Activated gamma-delta T cell treated with Interleukin-2 at 50 U/mL for 16 hours (primary cell): ENCODE measurements at regions not wholly inside any gene's neighbourhood (a gene's known extent, or its start where the extent isn't known, plus 50 kb on each side); places are given as distances from the start of the nearest gene placed in this dataset.

ENCODE experiments used
- DNase-seq: peaks from one replicate; pipeline ENCODE4 v3.0.0-alpha.2; 2020

GRCh38 chr3:66751842-66752241, 246.3 kb upstream of the KBTBD8 start:
- no peak for DNase-seq

- no peak for DNase-seq
These were observed 244.4 kb upstream of the KBTBD8 start for GRCh38 chr3:66753670-66754069.

- DNase-seq: no peak
These were observed 243.5 kb upstream of the KBTBD8 start for GRCh38 chr3:66754613-66755012.

DNA sequence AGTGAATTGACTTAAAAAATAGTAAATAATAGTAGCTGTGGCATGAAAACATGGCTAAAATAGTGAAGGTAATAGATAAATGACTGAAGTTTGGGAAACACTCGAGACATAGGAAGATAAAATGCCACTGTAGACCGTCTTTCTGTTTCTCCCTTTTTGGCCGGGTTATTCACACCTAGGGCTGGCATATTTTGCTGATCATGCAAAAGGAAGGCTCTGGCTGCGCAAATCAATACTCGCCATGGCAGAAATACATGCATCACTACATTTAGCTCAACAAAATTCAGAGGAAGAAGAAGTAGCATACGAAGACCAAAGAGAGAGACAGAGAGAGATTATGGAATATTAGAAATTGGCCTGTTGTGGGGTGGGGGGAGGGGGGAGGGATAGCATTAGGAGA, 242.2 kb upstream of the KBTBD8 start:
- no peak for DNase-seq

- no peak for DNase-seq
These were observed 241.6 kb upstream of the KBTBD8 start for GRCh38 chr3:66756468-66757036.

DNA sequence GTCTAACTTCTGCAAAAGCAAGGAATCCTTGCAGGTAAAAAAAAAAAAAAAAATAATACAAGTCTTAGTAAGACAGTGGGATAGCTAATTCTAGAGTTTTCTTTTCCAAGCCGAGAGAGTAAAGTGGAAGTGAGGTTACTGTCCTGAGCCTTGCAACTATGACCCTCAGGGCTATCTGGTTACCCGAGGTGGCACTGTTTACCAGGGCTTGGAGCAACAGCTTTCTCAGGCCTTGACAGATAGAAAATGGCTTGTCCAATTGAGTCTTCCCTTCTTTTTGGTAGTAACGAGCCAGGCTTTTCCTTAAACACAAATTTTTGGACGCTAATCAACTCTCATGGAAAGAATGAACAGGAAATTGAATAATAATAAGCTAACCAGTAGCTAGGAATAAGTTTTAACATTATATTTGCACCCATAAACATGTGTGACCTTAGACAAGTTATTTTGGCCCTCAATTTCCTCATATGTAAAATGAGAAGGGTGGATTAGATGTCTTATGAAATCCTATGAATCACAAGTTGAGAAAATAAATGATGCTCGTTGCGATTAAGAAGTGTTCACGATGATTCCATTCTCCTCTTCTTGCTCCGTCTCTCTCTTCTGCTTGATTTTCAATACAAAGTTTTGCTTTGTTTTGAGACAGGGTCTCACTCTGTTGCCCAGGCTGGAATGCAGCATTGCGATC, 236.9 kb upstream of the KBTBD8 start:
- no peak for DNase-seq

- no peak for DNase-seq
These were observed 235.0 kb upstream of the KBTBD8 start for GRCh38 chr3:66762916-66763693.

DNA sequence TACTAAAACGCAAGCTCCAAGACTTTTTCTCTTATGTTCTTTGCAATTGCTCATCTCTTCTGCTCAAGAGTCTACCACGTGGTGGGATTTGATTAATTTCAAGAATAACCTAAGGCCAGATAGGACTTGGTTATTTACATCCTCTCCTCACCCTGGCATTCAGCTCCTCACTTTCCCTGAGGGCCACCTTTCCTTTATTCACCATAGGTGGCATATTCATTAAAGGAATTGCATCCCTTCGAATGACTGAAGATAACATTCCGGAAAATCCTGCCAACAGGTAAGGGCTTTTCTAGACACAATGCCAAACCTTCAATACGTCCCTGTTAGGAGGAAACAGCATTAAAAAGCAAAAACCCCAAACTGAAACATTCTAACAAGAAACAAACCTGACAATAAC, 220.0 kb upstream of the KBTBD8 start:
- no peak for DNase-seq

- no peak for DNase-seq
These were observed 219.3 kb upstream of the KBTBD8 start for GRCh38 chr3:66778777-66779176.

DNA sequence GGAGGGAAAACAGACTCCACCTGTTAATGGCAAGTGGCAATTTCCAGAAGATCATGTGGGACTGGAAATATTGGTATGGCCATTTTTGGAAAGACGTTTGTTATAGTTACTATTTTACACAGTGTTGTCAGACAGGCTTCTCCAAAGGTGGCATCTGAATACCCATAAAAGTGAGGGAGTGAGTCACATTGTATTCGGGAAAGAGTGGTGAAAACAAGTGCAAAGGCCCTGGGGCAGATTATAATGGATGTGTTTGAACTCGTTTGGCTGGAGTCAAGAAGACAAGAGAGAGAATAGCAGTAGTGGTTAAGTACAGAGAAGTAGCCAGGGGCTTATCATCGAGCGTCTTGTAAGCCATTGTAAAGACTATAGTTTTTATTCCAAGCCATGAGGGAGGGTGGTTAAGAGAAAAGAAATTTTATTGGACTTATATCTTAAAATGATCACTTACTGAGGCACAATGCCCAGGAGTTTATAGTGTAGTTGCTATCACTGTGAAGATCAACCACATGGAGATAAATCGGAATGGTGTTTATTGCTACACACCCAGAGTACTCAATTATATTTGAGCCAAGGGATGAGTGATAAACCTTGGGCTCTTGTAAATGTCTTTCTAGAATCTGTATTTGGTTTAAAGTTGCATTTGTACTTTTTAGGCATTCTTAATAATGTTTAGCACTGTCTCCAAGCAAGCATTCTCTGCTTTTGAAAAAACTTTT, 212.8 kb upstream of the KBTBD8 start:
- DNase-seq: no peak

- DNase-seq: no peak
These were observed 208.4 kb upstream of the KBTBD8 start for GRCh38 chr3:66789580-66790237.

DNA sequence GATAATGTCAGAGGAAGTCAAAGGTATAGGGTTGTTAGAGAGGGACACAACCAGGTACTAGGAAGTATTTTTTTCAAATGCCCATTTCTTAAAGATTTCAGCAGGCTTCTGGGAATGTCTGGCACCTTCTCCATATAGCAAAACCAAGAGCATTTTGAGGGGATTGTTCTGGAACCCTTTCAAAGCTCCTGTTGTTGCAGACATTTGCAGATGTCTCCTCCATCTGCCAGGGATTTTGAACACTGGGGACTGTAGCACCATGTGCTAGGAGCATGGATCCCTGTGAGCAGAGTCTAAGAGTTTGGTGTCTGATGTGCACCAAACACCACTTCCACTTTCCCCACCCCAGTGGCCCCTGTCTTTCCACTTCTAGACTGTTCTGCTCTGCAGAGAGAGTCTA, 206.0 kb upstream of the KBTBD8 start:
- no peak for DNase-seq

DNA sequence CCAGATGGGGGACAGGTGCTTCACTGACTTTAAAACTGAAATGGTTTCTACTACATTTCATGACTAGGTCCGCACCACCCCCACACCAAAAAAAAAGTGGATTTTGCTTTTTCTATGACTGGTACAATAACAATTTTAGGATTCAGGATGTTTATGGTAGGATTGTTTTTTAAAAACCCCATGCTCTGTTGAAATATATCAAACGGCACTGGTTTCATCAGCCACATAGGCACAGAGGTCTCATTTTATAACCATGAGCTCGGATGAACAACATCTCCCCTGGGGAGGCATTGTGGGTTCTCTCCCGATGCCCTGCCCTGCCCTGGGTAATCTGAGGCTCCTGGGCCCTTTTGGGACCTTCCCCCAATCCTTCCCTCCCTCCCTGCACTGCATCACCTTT, 202.7 kb upstream of the KBTBD8 start:
- DNase-seq: no peak

- no peak for DNase-seq
These were observed 201.8 kb upstream of the KBTBD8 start for GRCh38 chr3:66796343-66796742.

GRCh38 chr3:66797889-66798560, 200.1 kb upstream of the KBTBD8 start:
- no peak for DNase-seq

- DNase-seq: no peak
These were observed 197.1 kb upstream of the KBTBD8 start for GRCh38 chr3:66800941-66801545.

DNA sequence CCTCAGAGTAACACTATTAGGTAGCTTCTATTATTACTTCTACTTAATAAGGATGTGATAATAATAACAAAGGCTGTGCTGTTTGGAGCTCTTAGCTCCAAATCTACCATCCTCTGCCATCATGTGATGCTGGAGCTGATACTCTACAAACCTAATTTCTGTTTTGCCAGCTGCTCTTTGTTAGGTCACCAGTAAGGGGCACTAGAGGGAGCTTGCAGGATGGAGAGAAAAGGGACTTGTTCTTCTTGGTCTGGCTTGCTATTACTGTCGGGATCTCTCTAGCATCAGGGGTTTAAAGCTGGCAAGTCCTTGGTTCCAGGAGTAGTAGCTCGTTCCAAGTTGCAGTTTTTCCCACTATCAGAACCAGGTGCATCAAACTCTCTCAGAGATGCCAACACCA, 194.9 kb upstream of the KBTBD8 start:
- no peak for DNase-seq

DNA sequence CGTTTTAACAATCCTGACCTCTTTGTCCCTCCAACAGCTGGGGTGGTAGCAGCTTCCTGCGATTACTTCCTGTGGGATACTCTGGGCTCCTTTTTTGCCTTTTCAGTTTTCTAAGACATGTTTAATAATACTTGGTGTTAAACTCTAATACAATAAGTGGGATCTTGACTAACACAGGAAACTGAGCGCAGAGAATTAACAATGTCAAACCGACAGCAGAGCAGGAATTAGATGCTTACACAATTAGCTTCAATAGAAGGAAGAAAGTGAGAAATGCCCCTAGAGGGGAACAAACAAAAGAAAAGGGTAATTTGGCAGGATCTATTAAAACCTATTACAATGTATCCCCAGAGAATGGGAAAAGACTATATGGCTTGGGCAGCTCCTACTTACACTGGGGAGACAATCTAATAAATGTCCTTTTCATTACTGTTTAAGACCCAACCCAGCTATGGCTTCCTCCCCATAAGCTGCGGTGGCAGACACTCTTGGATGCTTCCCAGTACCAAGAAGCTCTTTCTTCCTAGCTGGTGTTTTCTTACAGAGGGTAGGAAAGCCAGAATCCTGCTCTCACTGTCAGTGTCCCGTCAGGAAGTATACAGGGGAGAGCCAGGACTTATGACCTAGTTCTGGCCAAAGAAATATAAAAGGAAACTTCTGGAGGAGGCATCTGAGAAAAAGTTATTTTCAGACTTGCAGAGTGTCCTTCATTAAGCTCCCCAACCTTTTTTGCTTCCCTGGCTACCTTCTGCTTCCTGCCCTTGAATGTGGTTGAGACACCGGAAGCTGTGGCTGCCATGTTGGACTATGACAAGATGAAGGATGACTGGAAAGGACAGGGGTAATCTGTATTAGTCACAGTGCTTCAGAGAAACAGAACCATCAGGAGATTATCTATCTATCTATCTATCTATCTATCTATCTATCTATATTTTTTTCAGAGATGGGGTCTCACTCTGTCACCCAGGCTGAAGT, 194.1 kb upstream of the KBTBD8 start:
- DNase-seq: no peak

DNA sequence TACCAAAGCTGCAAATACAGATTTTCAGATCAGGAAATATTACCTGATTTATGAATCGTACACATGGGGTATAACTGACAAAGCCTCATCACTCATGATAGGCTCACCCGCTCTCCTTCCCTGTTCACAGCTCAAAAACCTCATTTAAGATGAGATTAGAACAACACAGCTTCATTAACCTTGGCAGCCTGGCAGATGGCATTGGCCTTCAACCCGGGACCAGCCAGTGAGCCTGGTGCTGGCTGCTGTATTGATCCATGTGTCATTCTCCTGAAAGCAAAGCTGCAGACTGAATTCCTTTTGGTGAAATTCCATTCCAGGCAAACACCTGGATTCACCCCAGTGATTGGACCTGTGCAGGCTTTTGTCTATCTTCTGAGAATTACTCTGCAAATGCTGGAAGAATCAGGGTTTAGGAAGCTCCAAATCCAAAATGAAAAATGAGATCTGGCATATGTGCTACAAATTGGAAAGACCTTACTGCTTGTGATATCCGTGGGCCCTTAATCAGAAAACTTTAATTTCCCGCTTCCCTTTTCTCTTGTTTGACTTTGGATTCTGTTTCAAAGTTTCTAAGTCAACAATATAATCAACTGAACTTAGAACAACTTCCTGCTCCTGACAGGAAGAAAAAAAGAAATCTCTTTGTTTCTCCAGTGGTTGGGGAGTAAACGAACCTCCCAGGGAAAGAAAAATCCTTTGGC, 189.1 kb upstream of the KBTBD8 start:
- DNase-seq: no peak

DNA sequence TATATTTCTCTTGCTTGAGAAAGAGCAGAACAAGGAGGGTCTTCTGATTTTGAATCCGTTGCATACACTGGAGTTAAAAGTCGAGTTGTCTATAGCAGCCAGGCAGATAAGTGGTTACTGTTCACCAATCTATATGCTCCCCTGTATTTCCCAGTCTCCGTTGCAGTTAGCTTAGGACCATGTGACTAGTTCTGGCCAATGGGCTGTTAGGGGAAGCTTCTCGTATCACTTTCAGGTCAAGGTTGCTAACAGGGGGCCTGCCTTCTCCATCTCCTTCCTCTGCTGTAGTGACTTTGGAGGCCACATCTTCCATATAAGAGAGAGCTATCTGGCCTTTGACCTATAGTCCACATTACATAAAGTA, 188.5 kb upstream of the KBTBD8 start:
- no peak for DNase-seq
